GDM1 (cell line): ENCODE measurements at regions not wholly inside any gene's neighbourhood (a gene's known extent, or its start where the extent isn't known, plus 50 kb on each side); places are given as distances from the start of the nearest gene placed in this dataset.

Experiments used
- DNase-seq: peaks from one replicate; lab custom pipeline; 2025; lab: John Stamatoyannopoulos, UW

- DNase-seq, result no peak
Observed at GRCh38 chr7:21218155-21218554, 209.7 kb upstream of the SP4 start.

GRCh38 chr7:21221130-21221529 is 206.8 kb upstream of the SP4 start:
- DNase-seq, result no peak

- DNase-seq, result no peak
Observed at GRCh38 chr7:21238400-21239116, 189.3 kb upstream of the SP4 start.

GRCh38 chr7:21243265-21243664 is 184.6 kb upstream of the SP4 start:
- no peak for DNase-seq

- DNase-seq, result no peak
Observed at GRCh38 chr7:21251151-21251800, 176.6 kb upstream of the SP4 start.

- peak; percentile 15 for DNase-seq
Observed at GRCh38 chr7:21253740-21254687, 173.9 kb upstream of the SP4 start.

GRCh38 chr7:21256310-21256877 is 171.5 kb upstream of the SP4 start:
- no peak for DNase-seq

- no peak for DNase-seq
Observed at GRCh38 chr7:21260939-21261338, 166.9 kb upstream of the SP4 start.

- DNase-seq, result peak; percentile 15
Observed at GRCh38 chr7:21261627-21262594, 166.0 kb upstream of the SP4 start.

- no peak for DNase-seq
Observed at GRCh38 chr7:21269021-21269420, 158.9 kb upstream of the SP4 start.

GRCh38 chr7:21276471-21277035 is 151.3 kb upstream of the SP4 start:
- no peak for DNase-seq

- DNase-seq, result no peak
Observed at GRCh38 chr7:21278944-21279343, 148.9 kb upstream of the SP4 start.

- no peak for DNase-seq
Observed at GRCh38 chr7:21281193-21281592, 146.7 kb upstream of the SP4 start.

GRCh38 chr7:21293771-21294170 is 134.1 kb upstream of the SP4 start:
- DNase-seq, result no peak

GRCh38 chr7:21299766-21300165 is 128.1 kb upstream of the SP4 start:
- no peak for DNase-seq

- DNase-seq, result no peak
Observed at GRCh38 chr7:21300692-21301091, 127.2 kb upstream of the SP4 start.

- DNase-seq, result no peak
Observed at GRCh38 chr7:21304808-21305375, 123.0 kb upstream of the SP4 start.

GRCh38 chr7:21305455-21306235 is 122.2 kb upstream of the SP4 start:
- DNase-seq, result no peak

GRCh38 chr7:21314954-21315353 is 112.9 kb upstream of the SP4 start:
- DNase-seq, result no peak
